ENCODE measurements at regions not wholly inside any gene's neighbourhood (a gene's known extent, or its start where the extent isn't known, plus 50 kb on each side); places are given as distances from the start of the nearest gene placed in this dataset.

- in situ Hi-C loops (cut with HindIII; ENCODE audit: low sequenced_read_pairs): no loop called here
Measured at GRCh38 chr17:14510136-14510535, 209.3 kb downstream of the HS3ST3B1 start.

GRCh38 chr17:14508156-14508555 is 207.3 kb downstream of the HS3ST3B1 start:
- in situ Hi-C loops (cut with HindIII; ENCODE audit: low sequenced_read_pairs): no loop called here

DNA sequence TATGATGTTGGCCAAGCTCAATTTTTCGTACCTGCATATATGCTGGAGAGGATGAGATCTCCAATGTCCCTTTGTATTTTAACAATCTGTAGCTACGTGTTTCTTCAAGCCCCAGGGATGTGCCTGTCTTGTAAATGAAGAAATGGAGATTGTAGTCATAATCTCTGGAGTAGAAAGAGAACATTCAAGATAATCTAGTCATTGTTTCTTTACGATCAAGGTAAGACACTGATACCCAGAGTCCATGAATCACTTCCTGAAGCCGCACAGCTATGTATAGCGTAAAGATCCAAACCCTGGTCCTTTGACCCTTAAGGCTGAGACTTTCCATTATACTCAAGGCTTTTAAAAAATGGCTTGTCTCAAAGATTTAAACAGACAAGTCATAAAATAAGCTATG is 205.5 kb downstream of the HS3ST3B1 start:
- in situ Hi-C loops (cut with HindIII; ENCODE audit: low sequenced_read_pairs): no loop called here

DNA sequence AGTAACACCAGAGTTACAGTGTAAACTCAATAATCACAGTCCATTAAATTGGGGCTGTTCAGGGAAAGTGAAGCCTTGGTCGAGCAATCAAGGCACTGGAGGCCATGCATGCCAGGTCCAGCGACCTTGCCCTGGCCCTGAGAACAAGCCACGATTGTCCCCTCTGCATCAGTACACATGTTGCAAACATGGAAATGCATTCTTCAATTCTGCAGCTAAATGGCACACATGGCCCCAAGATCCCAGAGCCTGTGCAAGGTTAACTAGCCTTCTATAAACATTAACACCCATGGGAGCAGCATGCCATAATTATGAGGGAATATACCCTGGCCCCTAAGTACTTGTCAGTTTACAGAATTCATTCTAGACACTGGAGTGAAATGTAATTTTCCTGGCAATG is 204.7 kb downstream of the HS3ST3B1 start:
- in situ Hi-C loops (cut with HindIII; ENCODE audit: low sequenced_read_pairs): no loop called here

GRCh38 chr17:14499976-14500375 is 199.1 kb downstream of the HS3ST3B1 start:
- in situ Hi-C loops (cut with HindIII; ENCODE audit: low sequenced_read_pairs): no loop called here

DNA sequence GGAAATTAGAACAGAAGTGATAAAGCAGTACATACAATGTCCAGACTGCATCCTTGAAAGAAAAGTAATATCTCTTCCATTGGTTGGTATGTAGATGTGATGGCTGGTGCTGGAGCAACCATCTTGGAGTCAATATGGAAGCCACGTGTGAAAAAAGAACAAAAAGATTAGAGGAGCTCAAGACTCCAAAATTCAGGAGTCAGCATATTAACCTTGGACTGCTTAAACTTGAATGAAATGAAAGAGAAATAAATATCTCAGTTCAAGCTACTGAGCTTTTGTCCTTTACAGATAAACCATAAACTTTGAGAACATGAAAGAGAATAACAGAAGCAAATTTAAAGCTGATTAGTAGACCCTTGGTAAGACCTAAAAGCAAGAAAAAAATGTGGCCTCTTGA is 197.9 kb downstream of the HS3ST3B1 start:
- in situ Hi-C loops (cut with HindIII; ENCODE audit: low sequenced_read_pairs): no loop called here

- in situ Hi-C loops (cut with HindIII; ENCODE audit: low sequenced_read_pairs): no loop called here
Measured at GRCh38 chr17:14494161-14494560, 193.3 kb downstream of the HS3ST3B1 start.

- in situ Hi-C loops (cut with HindIII; ENCODE audit: low sequenced_read_pairs): no loop called here
Measured at GRCh38 chr17:14489986-14490385, 189.1 kb downstream of the HS3ST3B1 start.

- in situ Hi-C loops (cut with HindIII; ENCODE audit: low sequenced_read_pairs): no loop called here
Measured at GRCh38 chr17:14488958-14489550, 188.2 kb downstream of the HS3ST3B1 start.

GRCh38 chr17:14487068-14487467 is 186.2 kb downstream of the HS3ST3B1 start:
- in situ Hi-C loops (cut with HindIII; ENCODE audit: low sequenced_read_pairs): no loop called here

GRCh38 chr17:14482715-14483114 is 181.8 kb downstream of the HS3ST3B1 start:
- in situ Hi-C loops (cut with HindIII; ENCODE audit: low sequenced_read_pairs): no loop called here

GRCh38 chr17:14481664-14482063 is 180.8 kb downstream of the HS3ST3B1 start:
- in situ Hi-C loops (cut with HindIII; ENCODE audit: low sequenced_read_pairs): no loop called here

DNA sequence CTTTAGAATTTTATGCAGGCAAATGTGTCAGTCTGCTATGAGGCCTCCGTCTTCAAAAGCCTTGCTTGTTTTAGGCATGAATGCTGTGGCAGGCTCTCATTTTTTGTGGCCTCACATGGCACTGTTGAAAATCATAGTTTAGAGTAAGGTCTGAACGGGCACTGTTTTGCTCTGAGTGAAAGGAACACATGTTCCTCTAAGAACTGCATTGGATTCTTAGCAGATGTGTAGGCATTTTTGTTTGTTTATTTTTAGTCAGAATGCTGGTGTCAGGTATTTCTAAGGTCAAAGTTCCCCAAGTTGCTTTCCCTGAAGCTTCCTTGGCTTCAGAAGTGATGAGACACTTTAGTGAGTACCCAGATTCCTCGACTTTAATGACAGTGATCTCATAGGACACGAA is 173.7 kb downstream of the HS3ST3B1 start:
- in situ Hi-C loops (cut with HindIII; ENCODE audit: low sequenced_read_pairs): no loop called here

GRCh38 chr17:14471052-14471451 is 170.2 kb downstream of the HS3ST3B1 start:
- in situ Hi-C loops (cut with HindIII; ENCODE audit: low sequenced_read_pairs): no loop called here

GRCh38 chr17:14470417-14470816 is 169.5 kb downstream of the HS3ST3B1 start:
- in situ Hi-C loops (cut with HindIII; ENCODE audit: low sequenced_read_pairs): no loop called here

- in situ Hi-C loops (cut with HindIII; ENCODE audit: low sequenced_read_pairs): no loop called here
Measured at GRCh38 chr17:14469971-14470370, 169.1 kb downstream of the HS3ST3B1 start.

- in situ Hi-C loops (cut with HindIII; ENCODE audit: low sequenced_read_pairs): no loop called here
Measured at GRCh38 chr17:14468858-14469257, 168.0 kb downstream of the HS3ST3B1 start.

- in situ Hi-C loops (cut with HindIII; ENCODE audit: low sequenced_read_pairs): no loop called here
Measured at GRCh38 chr17:14461227-14461548, 160.3 kb downstream of the HS3ST3B1 start.

DNA sequence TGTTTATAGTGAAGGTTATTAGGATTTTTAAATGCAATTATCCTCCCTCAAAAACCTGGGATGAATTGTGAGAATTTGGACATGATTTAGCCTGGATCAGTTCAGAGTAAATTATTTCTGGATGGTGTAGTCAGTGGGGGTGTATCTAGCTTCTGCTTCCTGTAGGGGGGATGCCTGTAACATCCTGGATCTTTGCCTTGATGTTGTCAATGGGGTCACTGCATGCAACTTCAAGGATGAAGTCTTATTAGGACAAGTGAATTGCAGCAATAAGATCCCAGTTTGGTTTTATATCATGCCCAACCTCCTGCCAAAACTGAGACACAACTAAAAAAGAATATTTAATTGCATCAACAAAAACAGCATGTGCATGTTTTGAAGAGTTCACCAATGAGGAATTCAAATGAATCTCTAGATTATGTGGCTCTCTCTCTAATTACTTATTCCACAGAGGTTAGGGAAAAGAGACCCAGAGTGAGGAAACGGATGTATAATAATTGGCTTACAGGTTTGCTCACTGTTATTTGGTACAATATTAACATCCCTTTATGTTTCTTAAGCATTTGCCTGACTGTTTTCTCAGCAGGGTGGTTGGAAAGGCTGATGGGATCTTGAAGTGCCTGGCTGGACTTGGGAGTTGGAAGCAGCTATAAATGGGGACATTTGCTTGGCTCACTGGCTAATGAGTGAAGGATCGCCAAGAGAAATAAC is 159.8 kb downstream of the HS3ST3B1 start:
- in situ Hi-C loops (cut with HindIII; ENCODE audit: low sequenced_read_pairs): no loop called here

DNA sequence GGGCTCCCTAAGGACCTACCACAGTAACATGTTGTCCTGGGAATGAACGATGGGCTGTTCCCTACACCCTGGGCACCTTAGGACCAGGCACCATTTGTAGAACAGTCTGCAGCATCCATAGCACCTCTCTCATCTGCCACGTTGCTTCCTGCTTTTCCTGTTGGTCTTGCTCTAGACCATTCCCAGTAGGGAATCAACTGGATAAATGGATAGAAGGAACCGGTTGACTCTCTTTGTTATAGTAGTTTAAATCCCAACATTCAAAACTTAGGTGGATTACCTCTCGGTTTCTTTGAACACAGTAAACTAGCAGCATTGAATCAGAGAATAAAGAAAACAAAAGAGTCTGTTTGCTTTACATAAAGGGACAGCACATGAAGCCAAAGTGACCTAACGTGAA is 159.1 kb downstream of the HS3ST3B1 start:
- in situ Hi-C loops (cut with HindIII; ENCODE audit: low sequenced_read_pairs): no loop called here

DNA sequence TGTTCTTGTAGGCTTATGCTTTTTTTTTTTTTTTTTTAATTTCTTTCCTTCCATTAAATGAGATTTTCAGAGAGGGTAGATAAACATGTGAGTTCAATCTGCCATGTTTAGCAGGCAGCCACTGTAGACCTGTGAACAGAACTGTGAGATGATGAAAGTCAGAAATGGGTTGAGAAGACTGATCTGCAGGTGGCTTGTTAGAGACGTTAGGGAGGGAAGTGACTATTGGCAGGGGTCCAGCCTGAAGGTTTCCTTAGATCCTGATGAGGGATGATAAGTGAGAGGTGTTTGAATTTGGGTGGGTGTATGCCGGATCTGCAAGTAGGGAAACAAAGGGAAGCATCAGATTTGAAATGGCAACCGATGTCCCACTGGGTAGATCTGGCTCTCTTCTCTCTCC is 157.8 kb downstream of the HS3ST3B1 start:
- in situ Hi-C loops (cut with HindIII; ENCODE audit: low sequenced_read_pairs): no loop called here

DNA sequence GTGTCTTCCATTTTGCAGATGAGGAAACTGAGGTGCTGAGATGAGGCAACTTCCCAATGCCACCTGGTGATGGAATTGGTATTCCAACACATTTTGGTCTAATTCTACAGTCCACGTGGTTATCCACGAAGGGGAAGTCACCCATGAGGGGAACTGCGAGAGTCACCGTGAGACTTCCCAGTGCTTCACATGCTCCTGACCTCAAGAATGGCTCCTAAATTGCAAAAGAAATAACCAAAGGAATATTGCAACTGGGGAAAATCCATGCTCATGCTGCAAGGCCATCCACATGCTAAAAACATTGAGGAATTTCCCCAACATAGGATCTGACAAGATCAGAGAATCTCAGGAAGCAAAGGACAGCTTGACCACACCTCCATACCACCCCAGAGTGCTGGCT is 153.9 kb downstream of the HS3ST3B1 start:
- in situ Hi-C loops (cut with HindIII; ENCODE audit: low sequenced_read_pairs): no loop called here

DNA sequence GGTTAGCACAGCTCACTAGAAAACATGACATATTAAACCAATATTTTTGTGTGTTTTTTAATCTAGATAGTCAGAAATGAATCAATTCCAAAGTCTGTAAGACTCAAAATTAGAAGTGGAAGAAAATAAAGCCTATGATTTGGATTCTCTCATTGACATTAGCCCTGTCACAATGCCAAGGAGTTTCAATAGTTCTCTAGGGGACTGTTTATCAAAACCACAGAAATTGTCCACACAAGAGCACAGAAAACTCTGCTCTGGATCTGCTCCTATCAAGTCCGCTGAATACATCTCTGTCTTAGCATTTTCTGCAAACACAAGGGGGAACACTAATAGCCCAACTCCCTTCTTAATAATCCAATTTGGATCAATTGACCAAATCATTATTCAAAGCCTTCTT is 152.0 kb downstream of the HS3ST3B1 start:
- in situ Hi-C loops (cut with HindIII; ENCODE audit: low sequenced_read_pairs): no loop called here

Measured in DLD1 (cell line).